Fibroblast of lung (primary cell): ENCODE measurements at regions not wholly inside any gene's neighbourhood (a gene's known extent, or its start where the extent isn't known, plus 50 kb on each side); places are given as distances from the start of the nearest gene placed in this dataset.

Source experiments
- EZH2 ChIP-seq: IDR thresholded peaks from 2 replicates; pipeline ENCODE4 v1.5.1; 2012; ENCODE audit warnings: low read length, control low read depth, mild to moderate bottlenecking; ENCODE audit errors: missing control alignments
- TF ChIP-seq, protein P1 (sequence below), 2 donors: IDR thresholded peaks in 1 of 2; conservative IDR thresholded peaks in 1 of 2; 1 replicate in 1 of 2; 2 replicates in 1 of 2; pipeline ENCODE4 v1.5.1; 2011 to 2012; ENCODE audit warnings: low read length in 2 of 2, control low read depth in 1 of 2, inconsistent platforms in 1 of 2, low read depth in 1 of 2, mild to moderate bottlenecking in 1 of 2

DNA sequence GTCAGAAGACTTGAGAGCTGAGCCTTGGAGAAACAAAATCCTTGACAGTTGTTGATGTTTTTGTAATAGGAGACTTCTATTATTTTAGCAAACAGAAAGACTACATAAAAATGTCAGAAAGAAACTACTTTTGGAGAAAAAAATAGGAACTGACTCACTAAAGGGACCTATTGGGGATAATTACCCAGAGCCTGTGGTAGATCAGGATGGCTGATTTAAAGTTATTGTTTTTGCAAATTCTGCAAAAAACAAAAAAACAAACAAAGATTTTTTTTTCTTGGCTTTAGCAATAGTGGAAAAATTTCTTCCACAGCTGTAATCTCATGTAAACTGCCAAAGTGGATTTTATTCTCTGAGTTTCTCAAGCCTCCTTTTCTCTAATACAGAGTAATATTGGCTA is 101.5 kb upstream of the SATB1 start:
- TF ChIP-seq, protein P1, sequence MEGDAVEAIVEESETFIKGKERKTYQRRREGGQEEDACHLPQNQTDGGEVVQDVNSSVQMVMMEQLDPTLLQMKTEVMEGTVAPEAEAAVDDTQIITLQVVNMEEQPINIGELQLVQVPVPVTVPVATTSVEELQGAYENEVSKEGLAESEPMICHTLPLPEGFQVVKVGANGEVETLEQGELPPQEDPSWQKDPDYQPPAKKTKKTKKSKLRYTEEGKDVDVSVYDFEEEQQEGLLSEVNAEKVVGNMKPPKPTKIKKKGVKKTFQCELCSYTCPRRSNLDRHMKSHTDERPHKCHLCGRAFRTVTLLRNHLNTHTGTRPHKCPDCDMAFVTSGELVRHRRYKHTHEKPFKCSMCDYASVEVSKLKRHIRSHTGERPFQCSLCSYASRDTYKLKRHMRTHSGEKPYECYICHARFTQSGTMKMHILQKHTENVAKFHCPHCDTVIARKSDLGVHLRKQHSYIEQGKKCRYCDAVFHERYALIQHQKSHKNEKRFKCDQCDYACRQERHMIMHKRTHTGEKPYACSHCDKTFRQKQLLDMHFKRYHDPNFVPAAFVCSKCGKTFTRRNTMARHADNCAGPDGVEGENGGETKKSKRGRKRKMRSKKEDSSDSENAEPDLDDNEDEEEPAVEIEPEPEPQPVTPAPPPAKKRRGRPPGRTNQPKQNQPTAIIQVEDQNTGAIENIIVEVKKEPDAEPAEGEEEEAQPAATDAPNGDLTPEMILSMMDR (conservative IDR thresholded peaks at IDR 0.05 in 1 of 2, IDR thresholded peaks at IDR 0.05 in 1 of 2; ENCODE audit: low read depth in 1 of 2, low read length in 2 of 2), result no peak
- TF ChIP-seq EZH2, result no peak
